NCI-H748 (cell line): ENCODE measurements at regions not wholly inside any gene's neighbourhood (a gene's known extent, or its start where the extent isn't known, plus 50 kb on each side); places are given as distances from the start of the nearest gene placed in this dataset.

Source experiments
- DNase-seq: peaks from one replicate; lab custom pipeline; 2025; ENCODE audit not compliant: unreplicated experiment; lab: John Stamatoyannopoulos, UW

GRCh38 chr2:9771481-9772017 lies 71.7 kb upstream of the TAF1B start:
- peak; percentile 25 for DNase-seq

- DNase-seq = no peak
These were observed 71.0 kb upstream of the TAF1B start for GRCh38 chr2:9772035-9772998.

- DNase-seq = peak; percentile 50
These were observed 70.0 kb upstream of the TAF1B start for GRCh38 chr2:9772999-9773902.

- no peak for DNase-seq
These were observed 69.4 kb upstream of the TAF1B start for GRCh38 chr2:9773903-9774239.

GRCh38 chr2:9774266-9774665 lies 69.0 kb upstream of the TAF1B start:
- no peak for DNase-seq

- DNase-seq = no peak
These were observed 67.9 kb upstream of the TAF1B start for GRCh38 chr2:9775351-9775750.

GRCh38 chr2:9775999-9776712 lies 67.1 kb upstream of the TAF1B start:
- no peak for DNase-seq

GRCh38 chr2:9777081-9777480 lies 66.2 kb upstream of the TAF1B start:
- DNase-seq = no peak

GRCh38 chr2:9778012-9778411 lies 65.3 kb upstream of the TAF1B start:
- DNase-seq = peak; percentile 11

- DNase-seq = no peak
These were observed 64.6 kb upstream of the TAF1B start for GRCh38 chr2:9778471-9779316.

- DNase-seq = no peak
These were observed 63.5 kb upstream of the TAF1B start for GRCh38 chr2:9779596-9780264.

- no peak for DNase-seq
These were observed 62.7 kb upstream of the TAF1B start for GRCh38 chr2:9780368-9781130.

GRCh38 chr2:9781252-9781651 lies 62.0 kb upstream of the TAF1B start:
- no peak for DNase-seq

GRCh38 chr2:9782197-9782719 lies 61.0 kb upstream of the TAF1B start:
- peak; percentile 76 for DNase-seq

- no peak for DNase-seq
These were observed 53.9 kb upstream of the TAF1B start for GRCh38 chr2:9789371-9789770.

GRCh38 chr2:9790702-9791225 lies 52.5 kb upstream of the TAF1B start:
- DNase-seq = no peak

- no peak for DNase-seq
These were observed 51.6 kb upstream of the TAF1B start for GRCh38 chr2:9791711-9792110.

- no peak for DNase-seq
These were observed 49.9 kb upstream of the TAF1B start for GRCh38 chr2:9793156-9793917.
